B cell (primary cell): ENCODE measurements at regions not wholly inside any gene's neighbourhood (a gene's known extent, or its start where the extent isn't known, plus 50 kb on each side); places are given as distances from the start of the nearest gene placed in this dataset.

Experiments
- ATAC-seq: fragments of 200-7000 bp; cut with Tn5 transposase; one replicate; pipeline ENCODE4 v1.10.0; 2021; ENCODE audit warnings: low read depth, mild to moderate bottlenecking, moderate number of reproducible peaks, moderate library complexity
- CTCF ChIA-PET: fragments of 350-600 bp; sonication (Branson Sonifier 250); formaldehyde crosslinking; loops from one replicate; lab custom pipeline; 2021; ENCODE audit warnings: antibody characterized with exemption, inconsistent platforms; lab: Charles Lee
- POLR2A ChIA-PET: fragments of 350-600 bp; sonication (Branson Sonifier 250); formaldehyde crosslinking; loops from one replicate; lab custom pipeline; 2021; ENCODE audit warnings: antibody characterized with exemption; lab: Charles Lee
- DNase-seq: peaks from one replicate; pipeline ENCODE4 v3.0.0; 2013
- H2AFZ ChIP-seq: 2 replicates; pipeline ENCODE4 v1.6.1; 2012; ENCODE audit warnings: mild to moderate bottlenecking, low read depth, low read length; ENCODE audit not compliant: insufficient read depth, poor library complexity, severe bottlenecking
- H3K27ac ChIP-seq, 2 donors: 1 replicate in 1 of 2; 2 replicates in 1 of 2; pipeline ENCODE4 v1.5.1; 2012 to 2013; ENCODE audit warnings: low read length in 2 of 2, mild to moderate bottlenecking in 2 of 2, moderate library complexity in 1 of 2
- H3K27me3 ChIP-seq, 4 experiments: fragments of 200-600 bp in 1 of 4; sonication (generic) in 1 of 4; replicated peaks in 1 of 4; 1 replicate in 2 of 4; 2 replicates in 2 of 4; pipeline versions ENCODE4 v1.6.1 to v1.7.0; 2013 to 2016; ENCODE audit warnings: low read length in 3 of 4, mild to moderate bottlenecking in 2 of 4, mixed read lengths in 1 of 4, moderate library complexity in 1 of 4; ENCODE audit not compliant: insufficient read depth in 4 of 4, control insufficient read depth in 3 of 4; ENCODE audit errors: control extremely low read depth in 1 of 4
- H3K36me3 ChIP-seq, 2 experiments: replicated peaks in 1 of 2; 1 replicate in 1 of 2; 2 replicates in 1 of 2; pipeline versions ENCODE4 v1.6.1 to v1.7.1; 2013; ENCODE audit warnings: low read length in 1 of 2; ENCODE audit not compliant: insufficient read depth in 2 of 2, control insufficient read depth in 1 of 2; ENCODE audit errors: control extremely low read depth in 1 of 2, extremely low read depth in 1 of 2
- H3K4me1 ChIP-seq, 2 donors: fragments of 200-600 bp in 1 of 2; sonication (generic) in 1 of 2; 1 replicate in 1 of 2; 2 replicates in 1 of 2; pipeline versions ENCODE4 v1.5.1 to v1.6.1; 2013 to 2017; ENCODE audit warnings: low read length in 2 of 2; ENCODE audit not compliant: control insufficient read depth in 2 of 2, insufficient read depth in 2 of 2
- H3K4me2 ChIP-seq: replicated peaks from 2 replicates; pipeline ENCODE3; 2012; ENCODE audit warnings: mild to moderate bottlenecking, low read depth, low read length; ENCODE audit not compliant: poor library complexity, severe bottlenecking
- H3K4me3 ChIP-seq, 5 experiments: fragments of 200-600 bp in 1 of 5; sonication (generic) in 1 of 5; 1 replicate in 3 of 5; 2 replicates in 2 of 5; pipeline versions ENCODE4 v1.5.1 to v1.7.0; 2011 to 2016; ENCODE audit warnings: low read length in 4 of 5, mild to moderate bottlenecking in 4 of 5, low read depth in 2 of 5, control low read depth in 1 of 5, moderate library complexity in 1 of 5; ENCODE audit not compliant: insufficient read depth in 1 of 5; ENCODE audit errors: control extremely low read depth in 1 of 5, extremely low read depth in 1 of 5
- H3K79me2 ChIP-seq: fragments of 200-600 bp; sonication (generic); one replicate; pipeline ENCODE4 v1.6.0; 2016; ENCODE audit warnings: low read length; ENCODE audit not compliant: control insufficient read depth, insufficient read depth
- H3K9ac ChIP-seq: fragments of 200-600 bp; sonication (generic); 2 replicates; pipeline ENCODE4 v1.6.1; 2017; ENCODE audit warnings: mild to moderate bottlenecking, low read length, moderate library complexity
- H3K9me3 ChIP-seq, 3 donors: one replicate each; pipeline versions ENCODE4 v1.6.1 to v1.7.1; 2013; ENCODE audit warnings: low read length in 2 of 3; ENCODE audit not compliant: control insufficient read depth in 2 of 3, insufficient read depth in 1 of 3; ENCODE audit errors: control extremely low read depth in 1 of 3
- H4K20me1 ChIP-seq: 2 replicates; pipeline ENCODE4 v1.6.0; 2012; ENCODE audit warnings: mild to moderate bottlenecking, low read length; ENCODE audit not compliant: insufficient read depth, control insufficient read depth, poor library complexity, severe bottlenecking
- H3K27ac Mint-ChIP-seq: one replicate; pipeline ENCODE4 v1.8.0; 2021; ENCODE audit warnings: mixed read lengths
- H3K27me3 Mint-ChIP-seq: one replicate; pipeline ENCODE4 v1.8.0; 2021; ENCODE audit warnings: mixed read lengths
- H3K4me1 Mint-ChIP-seq: one replicate; pipeline ENCODE4 v1.8.0; 2021; ENCODE audit warnings: mixed read lengths
- H3K4me3 Mint-ChIP-seq: one replicate; pipeline ENCODE4 v1.8.0; 2021; ENCODE audit warnings: mixed read lengths
- H3K9me3 Mint-ChIP-seq: one replicate; pipeline ENCODE4 v1.8.0; 2022; ENCODE audit warnings: mixed read lengths; ENCODE audit not compliant: insufficient read depth
- EZH2 ChIP-seq: IDR thresholded peaks from 2 replicates; pipeline ENCODE4 v1.6.1; 2012; ENCODE audit warnings: borderline replicate concordance, low read depth, mild to moderate bottlenecking, moderate library complexity, low read length; ENCODE audit not compliant: insufficient read depth, poor library complexity, severe bottlenecking
- WGBS: methylation state at CpG from one replicate; pipeline ENCODE4 v1.1.5; 2013; ENCODE audit warnings: missing lambda C conversion rate; ENCODE audit not compliant: insufficient coverage; 5-methylcytosine and 5-hydroxymethylcytosine counted together
- intact Hi-C: fragments of 100-400 bp; cut with micrococcal nuclease; formaldehyde crosslinking; loops from one replicate; pipeline ENCODE4 v1.10.0; 2022
- TF ChIP-seq, protein P1 (sequence below): fragments of 200-600 bp; IDR thresholded peaks from one replicate; pipeline ENCODE4 v1.8.0; 2022; ENCODE audit warnings: antibody characterized with exemption, mild to moderate bottlenecking

GRCh38 chr6:120141601-120142000 lies 792.0 kb upstream of the MAN1A1 start:
- no peak overlapping the region for H2AFZ ChIP-seq
- TF ChIP-seq, protein P1, sequence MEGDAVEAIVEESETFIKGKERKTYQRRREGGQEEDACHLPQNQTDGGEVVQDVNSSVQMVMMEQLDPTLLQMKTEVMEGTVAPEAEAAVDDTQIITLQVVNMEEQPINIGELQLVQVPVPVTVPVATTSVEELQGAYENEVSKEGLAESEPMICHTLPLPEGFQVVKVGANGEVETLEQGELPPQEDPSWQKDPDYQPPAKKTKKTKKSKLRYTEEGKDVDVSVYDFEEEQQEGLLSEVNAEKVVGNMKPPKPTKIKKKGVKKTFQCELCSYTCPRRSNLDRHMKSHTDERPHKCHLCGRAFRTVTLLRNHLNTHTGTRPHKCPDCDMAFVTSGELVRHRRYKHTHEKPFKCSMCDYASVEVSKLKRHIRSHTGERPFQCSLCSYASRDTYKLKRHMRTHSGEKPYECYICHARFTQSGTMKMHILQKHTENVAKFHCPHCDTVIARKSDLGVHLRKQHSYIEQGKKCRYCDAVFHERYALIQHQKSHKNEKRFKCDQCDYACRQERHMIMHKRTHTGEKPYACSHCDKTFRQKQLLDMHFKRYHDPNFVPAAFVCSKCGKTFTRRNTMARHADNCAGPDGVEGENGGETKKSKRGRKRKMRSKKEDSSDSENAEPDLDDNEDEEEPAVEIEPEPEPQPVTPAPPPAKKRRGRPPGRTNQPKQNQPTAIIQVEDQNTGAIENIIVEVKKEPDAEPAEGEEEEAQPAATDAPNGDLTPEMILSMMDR: no peak
- no peak for TF ChIP-seq EZH2
- ChIA-PET POLR2A (no interaction called here), CTCF (no interaction called here)
- H3K79me2 ChIP-seq: no peaks in the 10 kb centered on the region
- no peaks in the 10 kb centered on the region for H3K4me1 ChIP-seq
- H3K9me3 ChIP-seq: no peaks in the 10 kb centered on the region
- H3K36me3 ChIP-seq: no peaks in the 10 kb centered on the region
- H3K4me3 ChIP-seq: no peak overlapping the region
- H3K9ac ChIP-seq: no peak overlapping the region
- H4K20me1 ChIP-seq: no peaks in the 10 kb centered on the region
- peaks cover 6% of the 10 kb centered on the region for H3K4me1 Mint-ChIP-seq
- intact Hi-C loops: no loop called here
- no peak overlapping the region for H3K4me2 ChIP-seq
- H3K27ac Mint-ChIP-seq: no peak overlapping the region
- no peaks in the 10 kb centered on the region for H3K27me3 ChIP-seq
- ATAC-seq (no peak), DNase-seq (no peak)
- WGBS: 76% methylated on average over 4 of the region's 5 CpGs
- no peaks in the 10 kb centered on the region for H3K27me3 Mint-ChIP-seq
- H3K4me3 Mint-ChIP-seq: no peak overlapping the region
- no peak overlapping the region for H3K27ac ChIP-seq
- H3K9me3 Mint-ChIP-seq: no peaks in the 10 kb centered on the region

- ATAC-seq (no peak), DNase-seq (no peak)
- no peak overlapping the region for H3K27ac Mint-ChIP-seq
- Histone ChIP-seq H3K79me2 (no peaks in the 10 kb centered on the region), H3K4me1 (no peaks in the 10 kb centered on the region), H3K36me3 (no peaks in the 10 kb centered on the region), H3K4me2 (no peak overlapping the region), H4K20me1 (no peaks in the 10 kb centered on the region), H3K27ac (no peak overlapping the region), H2AFZ (no peak overlapping the region), H3K9ac (no peak overlapping the region), H3K4me3 (no peak overlapping the region), H3K9me3 (peaks cover 0 to 3% (median 0%) of the 10 kb centered on the region in 3 donors), H3K27me3 (no peaks in the 10 kb centered on the region)
- no peak overlapping the region for H3K4me3 Mint-ChIP-seq
- no peaks in the 10 kb centered on the region for H3K9me3 Mint-ChIP-seq
- ChIA-PET POLR2A (no interaction called here), CTCF (no interaction called here)
- no peaks in the 10 kb centered on the region for H3K27me3 Mint-ChIP-seq
- H3K4me1 Mint-ChIP-seq: peaks cover 11% of the 10 kb centered on the region
- intact Hi-C loops: no loop called here
- TF ChIP-seq, protein P1: no peak
- TF ChIP-seq EZH2: no peak
- no CpG with 5 or more reads among the region's 2 CpGs for WGBS
These were observed 787.9 kb upstream of the MAN1A1 start for GRCh38 chr6:120137492-120137891.
